ENCODE measurements at regions not wholly inside any gene's neighbourhood (a gene's known extent, or its start where the extent isn't known, plus 50 kb on each side); places are given as distances from the start of the nearest gene placed in this dataset.

GRCh38 chr5:115461506-115462290 lies 82.9 kb downstream of the FEM1C start:
- no peak for TF ChIP-seq CTCF (IDR thresholded peaks at IDR 0.05)
- TF ChIP-seq POLR2A (IDR thresholded peaks at IDR 0.05), result no peak

Data from testis (tissue), 2 donors.